Uterus (tissue), 2 donors: ENCODE measurements at regions not wholly inside any gene's neighbourhood (a gene's known extent, or its start where the extent isn't known, plus 50 kb on each side); places are given as distances from the start of the nearest gene placed in this dataset.

Source experiments
- POLR2A ChIP-seq, 2 donors: fragments of 450-650 bp; IDR thresholded peaks; one replicate each; pipeline ENCODE4 v1.6.1; 2016; ENCODE audit warnings: antibody characterized with exemption in 2 of 2, mild to moderate bottlenecking in 1 of 2, moderate library complexity in 1 of 2
- TF ChIP-seq, protein P1 (sequence below), 4 experiments: fragments of 200-600 bp in 2 of 4; fragments of 450-650 bp in 2 of 4; sonication (generic) in 2 of 4; IDR thresholded peaks; one replicate each; pipeline ENCODE4 v1.5.1; 2016 to 2019; ENCODE audit warnings: antibody characterized with exemption in 4 of 4, mild to moderate bottlenecking in 2 of 4, moderate library complexity in 1 of 4

DNA sequence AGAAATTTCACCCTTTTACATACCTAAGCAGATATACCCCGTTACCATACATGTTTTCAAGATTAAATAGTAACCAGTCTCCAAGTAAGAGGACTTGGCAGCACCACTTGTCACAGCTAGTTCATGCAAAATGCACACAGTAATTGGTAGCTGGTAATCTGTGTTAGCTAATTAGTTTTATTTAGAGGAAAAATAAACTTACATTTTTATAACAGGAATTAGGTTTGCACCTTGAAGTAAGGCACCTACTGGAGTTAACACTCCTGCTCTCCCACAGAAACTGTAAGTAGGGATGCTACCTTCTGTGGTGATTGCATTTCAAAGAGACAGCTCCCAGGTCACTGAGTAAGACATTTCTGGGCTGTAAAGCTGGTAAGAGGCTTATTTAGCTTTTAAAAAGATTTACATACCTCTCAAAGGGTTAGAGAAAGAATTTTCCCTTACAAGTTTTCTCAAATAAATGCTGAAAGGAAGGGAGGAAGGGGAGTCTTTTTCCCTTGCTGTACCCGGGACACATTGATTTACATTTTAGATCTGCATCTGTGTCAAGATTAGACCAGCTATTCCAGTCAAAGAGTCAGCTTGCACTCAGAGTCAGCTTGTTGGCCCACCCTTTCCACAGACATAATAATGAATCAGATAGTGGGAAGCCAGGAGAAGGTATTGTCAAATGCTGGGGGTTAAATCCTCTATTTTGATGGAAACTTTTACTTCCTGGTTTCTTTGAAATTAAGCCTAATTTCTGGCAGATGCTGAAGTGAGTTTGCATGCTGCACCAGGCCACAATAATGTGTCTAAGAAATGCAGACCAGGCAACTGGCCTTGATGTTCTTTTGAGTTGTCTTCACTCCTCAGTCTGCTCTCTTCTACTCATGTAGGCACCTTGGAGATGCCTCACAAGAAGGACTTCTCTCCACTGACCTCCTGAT is 77.6 kb upstream of the CHD2 start:
- TF ChIP-seq POLR2A (IDR thresholded peaks at IDR 0.05) = no peak
- TF ChIP-seq, protein P1, sequence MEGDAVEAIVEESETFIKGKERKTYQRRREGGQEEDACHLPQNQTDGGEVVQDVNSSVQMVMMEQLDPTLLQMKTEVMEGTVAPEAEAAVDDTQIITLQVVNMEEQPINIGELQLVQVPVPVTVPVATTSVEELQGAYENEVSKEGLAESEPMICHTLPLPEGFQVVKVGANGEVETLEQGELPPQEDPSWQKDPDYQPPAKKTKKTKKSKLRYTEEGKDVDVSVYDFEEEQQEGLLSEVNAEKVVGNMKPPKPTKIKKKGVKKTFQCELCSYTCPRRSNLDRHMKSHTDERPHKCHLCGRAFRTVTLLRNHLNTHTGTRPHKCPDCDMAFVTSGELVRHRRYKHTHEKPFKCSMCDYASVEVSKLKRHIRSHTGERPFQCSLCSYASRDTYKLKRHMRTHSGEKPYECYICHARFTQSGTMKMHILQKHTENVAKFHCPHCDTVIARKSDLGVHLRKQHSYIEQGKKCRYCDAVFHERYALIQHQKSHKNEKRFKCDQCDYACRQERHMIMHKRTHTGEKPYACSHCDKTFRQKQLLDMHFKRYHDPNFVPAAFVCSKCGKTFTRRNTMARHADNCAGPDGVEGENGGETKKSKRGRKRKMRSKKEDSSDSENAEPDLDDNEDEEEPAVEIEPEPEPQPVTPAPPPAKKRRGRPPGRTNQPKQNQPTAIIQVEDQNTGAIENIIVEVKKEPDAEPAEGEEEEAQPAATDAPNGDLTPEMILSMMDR (IDR thresholded peaks at IDR 0.05) = no peak
